Spleen (tissue), 11 donors: ENCODE measurements at regions not wholly inside any gene's neighbourhood (a gene's known extent, or its start where the extent isn't known, plus 50 kb on each side); places are given as distances from the start of the nearest gene placed in this dataset.

Experiments used
- DNase-seq: peaks from one replicate; pipeline ENCODE4 v3.0.0-alpha.2; 2020
- H3K27ac ChIP-seq, 8 donors: fragments of 200-600 bp; sonication (generic) in 7 of 8; 1 replicate in 4 of 8; 2 replicates in 4 of 8; pipeline versions ENCODE4 v1.5.0 to v1.8.0; 2016 to 2021; ENCODE audit warnings: inconsistent platforms in 4 of 8, mild to moderate bottlenecking in 4 of 8, moderate library complexity in 1 of 8
- H3K27me3 ChIP-seq, 7 donors: fragments of 200-600 bp; sonication (generic) in 6 of 7; replicated peaks in 1 of 7; 1 replicate in 4 of 7; 2 replicates in 3 of 7; pipeline versions ENCODE4 v1.5.0 to v1.8.0; 2016 to 2021; ENCODE audit warnings: inconsistent platforms in 3 of 7, mild to moderate bottlenecking in 1 of 7
- H3K36me3 ChIP-seq, 6 donors: fragments of 200-600 bp; sonication (generic) in 5 of 6; 1 replicate in 4 of 6; 2 replicates in 2 of 6; pipeline versions ENCODE4 v1.5.0 to v1.8.0; 2016 to 2021; ENCODE audit warnings: inconsistent platforms in 2 of 6
- H3K4me1 ChIP-seq, 6 donors: fragments of 200-600 bp; sonication (generic) in 5 of 6; 1 replicate in 3 of 6; 2 replicates in 3 of 6; pipeline versions ENCODE4 v1.5.0 to v1.8.0; 2016 to 2021; ENCODE audit warnings: inconsistent platforms in 3 of 6
- H3K4me3 ChIP-seq, 8 donors: fragments of 200-600 bp; sonication (generic) in 7 of 8; 1 replicate in 4 of 8; 2 replicates in 4 of 8; pipeline versions ENCODE4 v1.5.0 to v1.8.0; 2016 to 2021; ENCODE audit warnings: inconsistent platforms in 4 of 8, mild to moderate bottlenecking in 4 of 8, moderate library complexity in 2 of 8
- H3K9me3 ChIP-seq, 8 donors: fragments of 200-600 bp; sonication (generic) in 7 of 8; 1 replicate in 4 of 8; 2 replicates in 4 of 8; pipeline versions ENCODE4 v1.5.0 to v1.8.0; 2016 to 2021; ENCODE audit warnings: inconsistent platforms in 4 of 8
- CTCF ChIP-seq, 11 experiments: fragments of 200-600 bp in 7 of 11; fragments of 450-650 bp in 4 of 11; sonication (generic) in 4 of 11; IDR thresholded peaks in 8 of 11; conservative IDR thresholded peaks in 3 of 11; 1 replicate in 7 of 11; 2 replicates in 4 of 11; pipeline versions ENCODE4 v1.4.0 to v1.8.0; 2016 to 2021; ENCODE audit warnings: antibody characterized with exemption in 11 of 11, inconsistent platforms in 4 of 11, mild to moderate bottlenecking in 1 of 11
- POLR2A ChIP-seq, 3 donors: fragments of 450-650 bp; IDR thresholded peaks; one replicate each; pipeline ENCODE4 v1.5.1; 2017; ENCODE audit warnings: antibody characterized with exemption in 3 of 3, mild to moderate bottlenecking in 1 of 3
- POLR2AphosphoS5 ChIP-seq, 3 donors: sonication (generic); formaldehyde crosslinking; IDR thresholded peaks; one replicate each; pipeline ENCODE4 v1.5.1; 2017; ENCODE audit warnings: antibody characterized with exemption in 3 of 3
- WGBS, 5 donors: extraction: QIAGEN DNeasy Blood & Tissue Kit in 3 of 5; methylation state at CpG; one replicate each; pipeline versions ENCODE4 v1.1.5 to v1.1.7; 2013 to 2018; 5-methylcytosine and 5-hydroxymethylcytosine counted together
- intact Hi-C: fragments of 100-400 bp; cut with DNase I; formaldehyde crosslinking; loops from one replicate; pipeline ENCODE4 v1.15.0; 2023; ENCODE audit warnings: low total_unique reads
- donor health status: healthy with polysubstance abuse.
- donor health status: DM: no; HTN: no; CAD: no; lungs with moderate emphysema.
- donor health status: DM: no; HTN: no; CAD: no.
- donor health status: Bipolar disorder and iron deficiency.
- donor health status: healthy.
- donor health status: DM: no; HTN: no; CAD: no.
- donor health status: DM: yes; HTN: yes; CAD: no.

GRCh38 chr13:22647156-22647850 lies 533.5 kb upstream of the SGCG start:
- TF ChIP-seq CTCF (IDR thresholded peaks at IDR 0.05 in 8 of 11, conservative IDR thresholded peaks at IDR 0.05 in 3 of 11) (no peak), POLR2AphosphoS5 (IDR thresholded peaks at IDR 0.05) (no peak), POLR2A (IDR thresholded peaks at IDR 0.05) (no peak)
- no peaks in the 10 kb centered on the region for H3K27me3 ChIP-seq
- H3K4me1 ChIP-seq, result no peaks in the 10 kb centered on the region
- no peak for DNase-seq
- intact Hi-C loops, result no loop called here
- no peak overlapping the region for H3K4me3 ChIP-seq
- H3K27ac ChIP-seq, result no peak overlapping the region
- peaks cover 0 to 19% (median 0%) of the 10 kb centered on the region in 8 donors for H3K9me3 ChIP-seq
- no peaks in the 10 kb centered on the region for H3K36me3 ChIP-seq

GRCh38 chr13:22648320-22648801 lies 532.4 kb upstream of the SGCG start:
- H3K36me3 ChIP-seq, result no peaks in the 10 kb centered on the region
- peaks cover 0 to 16% (median 0%) of the 10 kb centered on the region in 8 donors for H3K9me3 ChIP-seq
- H3K27me3 ChIP-seq, result no peaks in the 10 kb centered on the region
- intact Hi-C loops, result no loop called here
- no peak overlapping the region for H3K27ac ChIP-seq
- DNase-seq, result no peak
- H3K4me3 ChIP-seq, result no peak overlapping the region
- WGBS, 5 donors, result 56 to 66% (median 56%) methylated on average over 7 of the region's 7 CpGs
- no peak for TF ChIP-seq CTCF (IDR thresholded peaks at IDR 0.05 in 8 of 11, conservative IDR thresholded peaks at IDR 0.05 in 3 of 11)
- no peak for TF ChIP-seq POLR2A (IDR thresholded peaks at IDR 0.05)
- no peak for TF ChIP-seq POLR2AphosphoS5 (IDR thresholded peaks at IDR 0.05)
- H3K4me1 ChIP-seq, result no peaks in the 10 kb centered on the region

- no peaks in the 10 kb centered on the region for H3K9me3 ChIP-seq
- WGBS, 5 donors, result 79 to 88% (median 83%) methylated on average over 8 of the region's 8 CpGs
- H3K27me3 ChIP-seq, result no peaks in the 10 kb centered on the region
- intact Hi-C loops, result no loop called here
- no peaks in the 10 kb centered on the region for H3K36me3 ChIP-seq
- no peak overlapping the region for H3K4me3 ChIP-seq
- H3K27ac ChIP-seq, result no peak overlapping the region
- H3K4me1 ChIP-seq, result no peaks in the 10 kb centered on the region
- no peak for DNase-seq
- TF ChIP-seq POLR2A (IDR thresholded peaks at IDR 0.05) (no peak), CTCF (IDR thresholded peaks at IDR 0.05 in 8 of 11, conservative IDR thresholded peaks at IDR 0.05 in 3 of 11) (no peak), POLR2AphosphoS5 (IDR thresholded peaks at IDR 0.05) (no peak)
Observed at GRCh38 chr13:22652796-22653195, 528.0 kb upstream of the SGCG start.

- TF ChIP-seq CTCF (IDR thresholded peaks at IDR 0.05 in 8 of 11, conservative IDR thresholded peaks at IDR 0.05 in 3 of 11), result no peak
- intact Hi-C loops, result no loop called here
- 76 to 86% (median 80%) methylated on average over 4 of the region's 4 CpGs for WGBS, 5 donors
- no peaks in the 10 kb centered on the region for H3K9me3 ChIP-seq
- no peak for DNase-seq
- H3K27me3 ChIP-seq, result no peaks in the 10 kb centered on the region
- H3K27ac ChIP-seq, result no peak overlapping the region
- H3K36me3 ChIP-seq, result no peaks in the 10 kb centered on the region
- H3K4me3 ChIP-seq, result no peak overlapping the region
- H3K4me1 ChIP-seq, result no peaks in the 10 kb centered on the region
Observed at GRCh38 chr13:22653866-22654265, 526.9 kb upstream of the SGCG start.
